ENCODE measurements at regions not wholly inside any gene's neighbourhood (a gene's known extent, or its start where the extent isn't known, plus 50 kb on each side); places are given as distances from the start of the nearest gene placed in this dataset.

GRCh38 chr2:139514951-139515350 lies 734.8 kb upstream of the NXPH2 start:
- no peak overlapping the region for H3K4me3 ChIP-seq (ENCODE audit: low read depth, low read length)
- DNase-seq (ENCODE audit: low read depth) = no peak
- TF ChIP-seq, protein P1, sequence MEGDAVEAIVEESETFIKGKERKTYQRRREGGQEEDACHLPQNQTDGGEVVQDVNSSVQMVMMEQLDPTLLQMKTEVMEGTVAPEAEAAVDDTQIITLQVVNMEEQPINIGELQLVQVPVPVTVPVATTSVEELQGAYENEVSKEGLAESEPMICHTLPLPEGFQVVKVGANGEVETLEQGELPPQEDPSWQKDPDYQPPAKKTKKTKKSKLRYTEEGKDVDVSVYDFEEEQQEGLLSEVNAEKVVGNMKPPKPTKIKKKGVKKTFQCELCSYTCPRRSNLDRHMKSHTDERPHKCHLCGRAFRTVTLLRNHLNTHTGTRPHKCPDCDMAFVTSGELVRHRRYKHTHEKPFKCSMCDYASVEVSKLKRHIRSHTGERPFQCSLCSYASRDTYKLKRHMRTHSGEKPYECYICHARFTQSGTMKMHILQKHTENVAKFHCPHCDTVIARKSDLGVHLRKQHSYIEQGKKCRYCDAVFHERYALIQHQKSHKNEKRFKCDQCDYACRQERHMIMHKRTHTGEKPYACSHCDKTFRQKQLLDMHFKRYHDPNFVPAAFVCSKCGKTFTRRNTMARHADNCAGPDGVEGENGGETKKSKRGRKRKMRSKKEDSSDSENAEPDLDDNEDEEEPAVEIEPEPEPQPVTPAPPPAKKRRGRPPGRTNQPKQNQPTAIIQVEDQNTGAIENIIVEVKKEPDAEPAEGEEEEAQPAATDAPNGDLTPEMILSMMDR (IDR thresholded peaks at IDR 0.05; ENCODE audit: insufficient read depth, low read depth, low read length) = no peak

DNA sequence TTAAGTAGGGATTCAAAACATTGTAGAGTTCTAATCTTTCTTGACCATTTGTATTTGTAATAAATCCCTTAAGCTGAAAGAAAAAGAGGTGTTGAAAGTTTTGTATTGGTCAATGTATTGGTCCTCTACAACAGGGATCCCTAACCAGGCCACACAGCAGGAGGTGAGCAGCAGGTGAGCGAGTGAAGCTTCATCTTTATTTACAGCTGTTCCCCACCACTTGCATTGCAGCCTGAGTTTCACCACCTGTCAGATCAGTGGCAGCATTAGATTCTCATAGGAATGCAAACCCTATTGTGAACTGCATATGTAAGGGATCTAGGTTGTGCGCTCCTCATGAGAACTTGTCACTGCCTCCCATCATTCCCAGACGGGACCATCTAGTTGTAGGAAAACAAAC lies 715.7 kb upstream of the NXPH2 start:
- TF ChIP-seq, protein P1 (IDR thresholded peaks at IDR 0.05; ENCODE audit: insufficient read depth, low read depth, low read length) = no peak
- no peak for DNase-seq (ENCODE audit: low read depth)
- H3K4me3 ChIP-seq (ENCODE audit: low read depth, low read length) = no peak overlapping the region

DNA sequence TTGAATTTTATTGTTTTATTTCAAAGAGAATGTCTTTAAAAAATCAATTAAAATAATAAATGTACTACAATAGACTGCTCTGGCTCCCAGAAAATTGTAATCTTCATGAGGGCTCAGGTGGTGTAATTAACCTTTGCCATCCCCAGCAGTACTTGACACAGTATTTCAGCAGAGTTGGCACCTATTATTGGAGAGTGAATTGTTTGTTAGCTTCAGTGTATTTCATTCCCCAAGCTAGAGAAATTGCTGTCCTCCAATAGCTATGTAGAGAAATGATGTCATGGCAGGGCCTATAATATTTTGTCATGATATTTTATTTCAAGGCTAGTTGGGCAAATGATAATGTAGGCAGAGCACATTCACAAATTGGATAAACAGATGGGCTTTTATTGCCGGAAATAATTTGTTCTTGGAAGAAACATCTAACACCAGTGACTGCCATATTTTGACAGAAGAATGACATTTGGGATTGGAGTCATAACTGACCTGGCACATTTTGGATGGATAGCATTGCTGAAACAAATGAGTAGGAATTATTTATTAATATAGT lies 712.0 kb upstream of the NXPH2 start:
- DNase-seq (ENCODE audit: low read depth) = no peak

GRCh38 chr2:139480161-139480650 lies 700.0 kb upstream of the NXPH2 start:
- TF ChIP-seq, protein P1 (IDR thresholded peaks at IDR 0.05; ENCODE audit: insufficient read depth, low read depth, low read length) = no peak
- no peak overlapping the region for H3K4me3 ChIP-seq (ENCODE audit: low read depth, low read length)
- no peak for DNase-seq (ENCODE audit: low read depth)

More for the DNA sequence above, 712.0 kb upstream of the NXPH2 start:
- TF ChIP-seq, protein P1 (IDR thresholded peaks at IDR 0.05; ENCODE audit: insufficient read depth, low read depth, low read length) = no peak
- no peak overlapping the region for H3K4me3 ChIP-seq (ENCODE audit: low read depth, low read length)

DNA sequence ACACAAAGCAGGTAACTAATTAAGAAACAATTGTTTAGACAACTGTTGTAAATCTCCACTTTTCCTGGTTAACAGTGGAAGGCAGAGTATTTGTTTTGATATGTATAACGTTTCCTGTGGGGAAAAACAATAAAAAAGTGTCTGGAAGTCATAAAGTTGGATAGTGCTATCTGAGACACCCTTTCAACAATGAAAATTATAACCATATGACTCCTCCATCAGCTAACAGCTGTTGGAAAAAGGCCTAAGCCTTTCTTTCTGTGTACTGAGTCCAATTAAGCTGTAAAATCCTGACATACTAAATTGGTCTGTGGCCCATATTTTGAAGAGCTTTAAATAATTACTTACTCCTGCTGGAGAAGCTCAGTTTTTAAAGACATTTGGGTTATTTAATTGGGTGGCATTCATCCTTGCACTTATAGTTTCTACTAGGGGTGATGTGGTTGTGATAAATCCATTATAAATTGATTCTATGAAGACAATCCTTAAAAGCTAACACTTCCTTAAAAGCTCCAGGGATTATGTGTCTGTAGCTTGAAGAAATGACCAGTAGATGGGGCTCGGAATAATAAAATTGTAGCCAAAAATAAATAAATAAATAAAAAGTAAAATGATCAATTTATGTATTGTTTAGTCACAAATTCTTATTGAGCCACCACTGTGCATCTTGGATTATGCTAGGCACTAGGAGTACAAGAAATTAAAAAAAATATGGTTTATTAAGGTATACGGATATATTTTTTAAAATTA lies 698.1 kb upstream of the NXPH2 start:
- no peak for DNase-seq (ENCODE audit: low read depth)
- H3K4me3 ChIP-seq (ENCODE audit: low read depth, low read length) = no peak overlapping the region
- TF ChIP-seq, protein P1 (IDR thresholded peaks at IDR 0.05; ENCODE audit: insufficient read depth, low read depth, low read length) = no peak

DNA sequence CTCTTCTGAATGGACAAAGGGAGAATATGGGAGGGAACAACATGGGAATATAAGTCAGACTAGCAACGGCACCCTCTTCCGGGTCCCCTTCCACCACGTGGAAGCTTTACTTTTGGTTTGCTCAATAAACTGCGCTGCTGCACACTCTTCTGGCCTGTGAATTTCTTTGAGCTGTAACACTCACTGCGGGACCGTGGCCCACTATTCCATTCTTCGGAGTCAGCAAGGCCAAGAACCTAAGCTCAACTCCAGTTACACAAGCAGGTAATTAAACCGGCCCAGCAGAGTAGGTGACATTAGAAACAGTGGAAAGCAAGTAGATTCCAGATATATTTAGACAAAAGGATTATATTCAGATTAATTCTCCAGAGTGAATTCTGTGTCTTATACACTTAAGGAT lies 697.4 kb upstream of the NXPH2 start:
- no peak overlapping the region for H3K4me3 ChIP-seq (ENCODE audit: low read depth, low read length)
- TF ChIP-seq, protein P1 (IDR thresholded peaks at IDR 0.05; ENCODE audit: insufficient read depth, low read depth, low read length) = no peak
- DNase-seq (ENCODE audit: low read depth) = no peak
